COLO829 (cell line): ENCODE measurements at regions not wholly inside any gene's neighbourhood (a gene's known extent, or its start where the extent isn't known, plus 50 kb on each side); places are given as distances from the start of the nearest gene placed in this dataset.
A peak's percentile ranks its signal among the peaks of the same experiment; 100 is the strongest.

Source experiments
- DNase-seq: peaks from one replicate; pipeline ENCODE4 v3.0.0; 2012; ENCODE audit warnings: low spot score

DNA sequence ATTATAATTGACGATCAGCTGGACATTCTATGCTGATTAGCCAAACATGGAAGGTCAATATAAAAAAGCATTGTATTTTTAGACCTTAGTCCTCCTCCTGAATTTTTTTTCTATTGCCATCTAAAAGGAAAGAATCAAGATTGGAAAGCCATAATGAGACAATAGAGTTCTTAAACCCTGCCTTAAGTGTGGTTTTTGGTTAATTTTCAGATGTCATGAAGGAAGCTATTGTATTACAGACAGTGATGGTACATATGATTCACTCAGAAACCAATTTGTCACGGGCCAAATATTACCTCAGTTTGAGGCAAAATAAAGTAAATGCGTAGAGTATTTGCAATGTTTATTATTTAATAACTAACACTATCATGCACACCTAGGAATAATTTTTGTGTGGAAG is 1164.0 kb upstream of the RAG2 start:
- peak; percentile 1 for DNase-seq

DNA sequence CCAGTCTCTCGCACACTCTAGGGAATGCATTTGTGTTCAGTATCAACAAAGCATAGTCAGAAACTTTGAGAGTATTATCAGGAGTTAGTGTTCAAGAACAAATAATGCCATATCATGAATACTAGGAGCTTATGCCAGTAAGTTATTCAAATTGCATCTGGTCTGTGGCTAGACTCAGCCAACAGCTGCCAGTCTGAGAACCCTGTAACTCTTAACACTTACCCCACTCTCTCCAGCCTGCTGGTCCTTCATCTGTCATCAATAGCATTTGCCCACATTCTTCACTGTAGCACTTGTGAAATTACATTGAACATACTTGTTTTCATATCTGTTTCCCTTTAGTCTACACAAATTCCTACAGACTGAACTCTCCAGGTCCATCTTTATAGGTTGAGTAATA is 1157.5 kb upstream of the RAG2 start:
- DNase-seq, result no peak

DNA sequence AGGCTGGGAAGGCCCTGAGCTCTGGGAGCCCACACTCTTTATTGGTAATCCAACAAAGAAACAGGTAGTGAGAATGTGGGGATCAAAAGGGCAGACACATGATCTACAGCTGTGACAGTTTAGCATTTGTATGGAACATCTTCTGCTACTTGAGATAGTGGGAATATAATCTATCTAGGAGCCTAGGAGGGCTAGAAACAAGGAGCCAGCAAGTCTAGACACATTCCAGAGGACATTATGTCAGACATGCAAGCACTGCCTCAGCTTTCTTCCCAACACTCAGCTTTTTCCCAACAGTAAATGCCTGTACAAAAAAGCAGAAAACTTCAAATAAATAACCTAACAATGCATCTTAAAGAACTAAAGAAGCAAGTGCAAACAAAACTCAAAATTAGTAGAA is 1150.6 kb upstream of the RAG2 start:
- no peak for DNase-seq

DNA sequence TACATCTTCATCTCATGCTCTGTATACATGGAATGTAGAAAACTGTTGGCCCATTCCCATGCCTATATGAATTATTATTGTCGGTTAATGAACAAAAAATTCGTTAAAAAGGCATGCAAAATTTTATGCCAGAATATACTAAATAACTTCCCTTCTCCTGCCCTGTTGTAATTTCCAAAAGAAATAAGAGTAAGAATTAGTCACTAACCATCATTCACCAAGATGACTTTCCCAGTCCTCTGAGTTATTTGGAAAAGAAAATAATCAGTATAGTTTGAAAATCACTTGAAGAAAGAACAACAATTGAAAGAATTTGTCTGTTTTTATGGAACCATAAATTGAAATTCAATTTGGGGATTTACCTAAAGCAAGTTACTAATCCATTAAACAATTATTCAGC is 1149.1 kb upstream of the RAG2 start:
- DNase-seq, result no peak

DNA sequence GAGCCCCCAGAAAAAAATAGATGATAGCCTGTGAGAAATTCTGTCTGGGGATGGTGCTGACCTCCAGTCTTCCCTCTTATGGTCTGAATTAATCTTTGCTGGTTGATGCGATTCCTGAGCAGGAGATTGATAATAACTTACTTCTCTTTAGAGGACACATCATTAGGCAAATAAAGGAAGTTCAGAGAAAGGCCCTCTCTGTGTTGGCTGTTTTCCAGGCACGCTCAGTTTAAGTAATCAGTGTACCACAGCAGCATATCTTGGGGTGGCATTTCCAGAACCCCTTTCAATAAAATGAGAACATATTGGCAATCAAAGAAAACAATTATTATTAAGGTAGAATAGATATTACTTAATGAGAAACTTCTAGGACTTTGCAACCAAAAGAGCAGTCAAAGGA is 1129.3 kb upstream of the RAG2 start:
- no peak for DNase-seq

DNA sequence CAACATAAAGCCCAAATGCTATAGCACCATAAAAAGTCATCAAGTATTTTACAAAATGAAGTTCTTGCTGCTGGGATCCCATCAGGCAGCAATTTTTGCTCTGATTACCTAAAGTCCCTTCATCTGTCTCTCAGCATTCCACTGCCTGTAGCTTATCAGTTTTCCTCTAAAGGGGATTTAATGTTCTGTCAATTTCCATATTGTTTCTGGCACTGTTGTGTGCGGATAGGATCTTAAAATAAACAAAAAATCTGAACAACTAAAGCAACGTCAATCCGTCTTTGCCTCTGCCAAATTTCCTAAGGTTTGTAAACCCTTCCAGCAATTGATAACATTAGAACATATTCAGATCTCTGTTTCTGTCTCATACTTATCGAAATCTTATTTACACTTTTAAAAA is 1126.3 kb upstream of the RAG2 start:
- no peak for DNase-seq

DNA sequence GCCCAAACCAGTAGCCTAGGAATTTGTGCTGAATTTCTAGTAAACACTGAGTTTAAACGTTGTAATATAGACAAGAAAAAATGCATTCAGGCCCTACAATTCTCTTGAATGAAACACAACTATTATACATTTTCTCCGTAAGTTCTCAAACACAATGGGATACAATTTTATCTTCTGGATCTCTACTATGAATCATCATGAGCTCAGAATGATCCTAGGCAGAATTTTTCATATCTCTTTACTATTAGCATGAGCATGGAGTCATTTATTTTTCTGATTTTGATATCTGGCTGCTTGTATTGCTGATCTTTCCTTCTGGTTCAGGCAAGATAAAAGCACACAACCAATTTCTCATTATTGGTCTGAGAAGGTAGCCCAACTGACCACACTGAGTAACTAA is 1123.4 kb upstream of the RAG2 start:
- no peak for DNase-seq

DNA sequence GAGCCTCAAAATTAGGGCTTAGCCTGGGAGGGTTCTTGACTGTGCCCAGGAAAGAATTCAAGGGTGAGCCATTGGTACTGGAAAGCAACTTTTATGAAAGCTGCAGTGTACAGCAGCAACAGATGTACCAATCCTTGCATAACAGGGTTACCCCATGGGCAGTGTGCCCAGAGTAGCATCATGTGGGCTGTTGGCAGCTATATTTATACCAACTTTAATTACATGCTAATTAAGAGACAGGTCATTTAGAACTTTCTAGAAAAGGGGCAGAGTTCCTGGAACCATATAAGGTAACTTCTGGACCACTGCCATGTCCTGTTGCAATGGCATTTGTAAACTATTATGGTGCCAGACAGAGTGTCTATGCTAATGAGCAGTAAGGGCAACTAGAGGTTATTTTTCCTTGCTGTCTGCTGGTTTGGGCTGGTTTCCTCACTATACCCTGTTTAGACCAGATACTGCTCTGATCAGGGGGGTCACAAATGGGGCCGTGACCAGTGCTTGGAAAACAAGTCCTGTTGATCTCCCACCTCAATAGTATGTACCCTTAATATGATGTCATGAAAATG is 1120.5 kb upstream of the RAG2 start:
- DNase-seq, result no peak

DNA sequence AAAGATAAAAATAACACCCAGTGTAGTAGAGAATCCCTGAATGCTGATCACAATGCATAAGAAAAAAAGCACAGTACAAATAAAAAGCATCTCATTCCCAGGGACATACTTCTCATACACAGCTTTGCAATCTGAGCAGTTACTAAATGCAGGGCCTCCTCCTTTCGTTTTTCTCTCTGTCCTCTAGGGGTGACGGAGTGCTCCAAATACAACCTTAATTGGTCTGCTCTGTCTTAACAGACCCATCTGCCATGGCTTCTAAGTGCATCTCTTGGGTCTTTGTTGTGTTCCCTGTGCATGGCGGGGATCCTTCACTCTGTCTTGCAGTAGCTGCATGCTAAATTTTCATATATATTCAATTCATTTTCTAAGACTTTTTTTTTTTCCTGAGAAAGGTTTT is 1114.2 kb upstream of the RAG2 start:
- DNase-seq, result no peak

DNA sequence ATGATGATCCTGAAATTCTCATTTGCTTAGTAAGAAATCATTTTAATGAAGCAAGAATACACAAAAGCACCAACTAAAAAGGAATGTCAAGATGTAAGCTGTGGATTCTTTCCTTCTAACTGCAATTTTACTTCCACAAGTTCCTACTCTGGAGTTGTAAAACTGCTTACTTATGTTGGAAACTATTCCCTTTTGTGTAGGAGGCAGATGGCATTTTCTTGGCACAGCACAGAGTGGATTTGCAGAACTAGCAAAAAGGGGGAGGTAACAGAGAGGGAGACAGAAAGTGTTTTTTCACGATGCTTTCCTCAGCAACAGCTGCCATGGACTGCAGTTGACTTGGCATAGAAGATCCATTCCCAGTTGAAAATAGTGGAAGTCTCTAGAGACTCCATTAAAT is 1112.0 kb upstream of the RAG2 start:
- DNase-seq, result no peak

DNA sequence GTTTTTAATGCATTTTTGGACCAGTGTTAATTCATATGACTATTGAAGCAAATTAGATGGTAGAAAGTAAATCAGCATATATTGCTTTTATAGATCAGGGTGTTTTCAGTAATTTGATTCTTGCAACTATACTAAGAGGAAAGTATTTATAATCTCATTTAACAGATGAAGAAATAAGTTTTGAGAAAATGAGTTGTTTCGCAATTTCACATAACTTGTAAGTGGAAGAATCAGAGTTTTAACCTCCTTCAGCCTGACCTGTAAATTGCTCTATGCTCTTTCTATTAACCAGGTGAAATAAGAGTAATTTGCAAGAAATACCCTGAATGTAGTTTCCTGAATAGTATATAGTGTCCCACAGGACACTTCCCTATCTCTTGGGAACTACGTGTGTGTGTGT is 1106.8 kb upstream of the RAG2 start:
- no peak for DNase-seq

DNA sequence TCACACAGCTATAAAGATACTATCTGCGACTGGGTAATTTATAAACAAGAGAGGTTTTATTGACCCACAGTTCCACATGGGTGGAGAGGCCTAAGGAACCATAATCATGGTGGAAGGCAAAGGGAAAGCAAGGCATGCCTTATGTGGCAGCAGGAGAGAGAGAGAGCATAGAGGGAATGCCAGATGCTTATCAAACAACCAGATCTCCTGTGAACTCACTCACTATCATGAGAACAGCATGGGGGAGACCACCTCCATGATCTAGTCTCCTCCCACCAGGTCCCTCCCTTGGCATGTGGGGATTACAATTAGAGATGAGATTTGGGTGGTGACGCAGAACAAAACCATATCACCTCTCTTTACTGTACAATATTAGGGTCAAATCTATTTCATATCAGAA is 1101.6 kb upstream of the RAG2 start:
- no peak for DNase-seq

DNA sequence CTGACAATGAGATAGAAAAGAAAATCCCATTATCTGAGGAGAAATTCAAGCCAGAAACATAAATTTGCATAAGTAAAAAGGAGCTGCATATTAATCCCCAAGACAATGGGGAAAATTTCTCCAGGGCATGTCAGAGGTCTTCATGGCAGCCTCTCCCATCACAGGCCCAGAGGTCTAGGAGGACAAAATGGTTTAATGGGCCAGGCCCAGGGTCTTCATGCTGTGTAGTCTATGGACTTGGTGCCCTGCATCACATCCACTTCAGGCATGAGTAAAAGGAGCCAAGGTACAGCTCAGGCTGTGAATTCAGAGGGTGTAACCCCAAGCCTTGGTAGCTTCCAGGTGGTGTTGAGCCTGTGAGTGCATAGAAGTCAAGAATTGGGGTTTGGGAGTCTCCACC is 1097.2 kb upstream of the RAG2 start:
- no peak for DNase-seq

DNA sequence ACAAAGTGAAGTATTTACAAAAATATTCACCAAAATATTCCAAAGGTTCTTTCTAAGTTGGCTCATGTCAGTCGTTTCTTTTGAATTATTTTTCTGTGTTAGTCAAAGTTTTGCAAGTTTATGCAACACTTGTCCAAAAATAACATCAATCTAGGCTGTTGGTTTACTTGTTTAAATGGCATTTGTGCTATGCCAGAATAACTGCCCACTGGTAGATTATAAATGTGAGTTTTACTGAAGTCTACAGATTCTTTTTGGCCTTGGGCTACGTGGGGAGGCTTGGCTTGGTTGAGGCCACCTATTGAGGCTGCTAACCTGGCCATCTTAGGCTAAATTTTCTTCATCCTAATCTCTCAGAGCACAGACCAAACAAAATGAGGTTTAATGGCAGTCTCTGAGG is 1091.9 kb upstream of the RAG2 start:
- no peak for DNase-seq

DNA sequence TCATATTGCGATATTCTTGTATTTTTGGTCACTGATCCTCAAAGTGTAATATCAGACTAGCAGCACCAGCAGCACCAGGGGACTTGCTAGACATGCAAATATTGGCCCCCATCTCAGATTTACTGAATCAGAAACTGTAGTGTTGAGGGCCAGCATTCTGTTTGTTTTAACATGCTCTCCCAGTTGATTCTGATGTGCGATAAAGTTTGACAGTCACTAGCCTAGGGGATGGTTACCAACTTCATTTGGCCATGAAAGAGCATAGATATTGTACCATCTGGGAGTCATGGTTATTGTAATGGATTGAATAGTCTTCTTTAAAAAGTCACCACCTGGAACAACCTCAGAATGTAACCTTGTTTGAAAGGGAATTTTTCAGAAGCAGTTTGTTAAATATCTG is 1090.4 kb upstream of the RAG2 start:
- no peak for DNase-seq

DNA sequence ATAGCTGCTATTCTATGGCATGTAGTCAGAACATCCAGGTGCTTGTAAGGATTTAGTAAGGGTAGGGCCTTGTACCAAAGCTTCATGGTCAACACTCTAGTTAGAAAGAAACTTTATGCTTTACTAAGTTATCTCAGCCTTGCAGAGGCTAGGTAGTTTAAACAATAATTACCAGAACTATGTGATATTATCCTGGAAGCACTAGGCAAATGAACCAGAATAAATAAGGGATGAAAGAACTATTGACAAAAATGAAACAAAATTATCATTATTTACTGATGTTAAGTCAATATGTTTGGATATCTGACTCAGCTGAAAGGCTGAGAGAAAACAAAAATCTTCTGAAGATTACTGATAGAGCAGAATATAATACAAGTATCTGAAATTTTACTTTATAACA is 1089.1 kb upstream of the RAG2 start:
- no peak for DNase-seq

DNA sequence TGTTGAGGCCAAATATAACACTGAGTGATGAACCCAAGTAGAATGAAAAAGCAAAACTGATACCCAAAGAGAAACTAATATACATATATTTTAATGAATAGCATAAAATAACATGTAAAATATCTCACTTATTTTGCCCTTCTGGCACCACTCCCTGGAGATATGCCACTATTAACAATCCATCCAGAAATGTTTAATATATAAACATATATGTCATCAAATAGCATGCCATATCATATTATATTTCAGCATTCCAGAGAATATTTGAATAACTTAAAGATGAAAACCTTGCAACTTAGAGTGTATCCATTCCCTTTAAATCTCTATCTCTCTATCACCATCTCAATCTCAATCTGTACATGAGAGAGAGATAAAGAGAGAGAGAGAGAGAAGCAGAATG is 1073.3 kb upstream of the RAG2 start:
- DNase-seq, result no peak

DNA sequence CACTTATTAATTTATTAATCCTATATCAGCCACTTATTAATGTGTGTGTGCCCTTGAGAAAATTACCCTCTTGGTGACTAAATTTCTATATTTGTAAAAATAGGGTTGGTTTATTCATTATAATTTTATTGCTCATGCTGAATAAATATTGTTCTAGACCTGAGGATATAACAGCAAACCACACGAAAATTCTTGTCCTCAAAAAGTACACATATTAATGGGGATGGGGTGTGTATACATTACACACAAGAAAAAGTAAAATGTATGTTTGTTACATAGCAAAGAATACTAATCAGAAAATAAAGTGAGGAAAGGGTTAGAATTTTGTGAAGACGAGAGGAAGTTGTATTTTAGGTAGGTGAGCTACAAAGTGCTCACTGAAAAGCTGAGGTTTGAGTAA is 1068.9 kb upstream of the RAG2 start:
- DNase-seq, result no peak

DNA sequence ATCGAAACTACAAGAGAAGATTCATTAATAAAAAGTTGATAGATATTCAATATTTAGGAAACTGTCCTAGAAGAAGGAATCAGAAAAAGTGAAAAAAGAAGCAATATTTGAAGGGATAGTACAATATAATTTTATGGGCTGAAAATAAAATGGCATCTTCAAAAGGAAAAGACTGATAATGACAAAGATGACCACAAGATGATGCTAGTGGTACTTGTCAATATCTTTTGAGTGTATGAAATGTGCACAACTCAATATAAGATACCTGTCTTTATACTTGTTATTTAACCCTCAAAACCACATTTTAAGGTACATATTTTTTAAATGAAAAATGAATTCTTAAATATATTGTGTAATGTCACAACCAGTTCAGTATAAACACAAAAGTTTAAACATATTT is 1059.6 kb upstream of the RAG2 start:
- DNase-seq, result peak; percentile 13

DNA sequence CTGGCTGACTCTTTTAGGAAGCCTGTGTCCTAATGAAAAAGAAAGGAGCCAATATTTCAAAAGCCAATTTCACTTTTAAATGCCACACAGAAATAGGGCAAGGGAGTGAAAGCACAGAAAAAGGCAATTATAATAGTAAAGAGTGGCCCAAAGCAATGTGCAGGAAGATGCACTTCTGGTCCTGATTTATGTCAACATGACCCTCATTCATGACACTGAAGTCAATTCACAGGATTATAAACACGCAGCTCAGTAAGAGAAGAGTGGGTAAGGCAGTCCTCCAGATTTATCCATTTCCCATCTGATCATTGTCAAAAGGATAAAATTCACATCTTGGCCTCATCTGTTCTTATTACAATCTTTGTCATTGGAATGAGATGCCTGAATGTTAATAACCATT is 1049.7 kb upstream of the RAG2 start:
- DNase-seq, result no peak

DNA sequence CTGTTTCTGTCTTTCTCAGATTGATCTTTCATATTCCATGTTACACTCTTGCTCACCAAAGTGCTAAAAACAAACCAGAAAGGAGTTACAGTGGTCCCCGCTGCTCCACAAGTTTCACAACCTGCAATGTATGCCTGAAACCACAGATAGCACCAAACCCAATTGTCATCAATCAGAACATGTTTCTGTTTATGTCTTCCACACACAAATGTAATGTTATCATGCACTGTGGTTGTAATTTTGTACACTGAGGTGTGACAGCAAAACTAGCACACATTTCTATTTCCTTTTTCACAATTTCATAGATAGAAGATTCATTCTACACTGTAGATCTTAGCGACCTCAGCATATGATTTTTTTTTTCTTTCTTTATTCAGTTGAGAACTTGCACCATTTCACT is 1045.9 kb upstream of the RAG2 start:
- no peak for DNase-seq

DNA sequence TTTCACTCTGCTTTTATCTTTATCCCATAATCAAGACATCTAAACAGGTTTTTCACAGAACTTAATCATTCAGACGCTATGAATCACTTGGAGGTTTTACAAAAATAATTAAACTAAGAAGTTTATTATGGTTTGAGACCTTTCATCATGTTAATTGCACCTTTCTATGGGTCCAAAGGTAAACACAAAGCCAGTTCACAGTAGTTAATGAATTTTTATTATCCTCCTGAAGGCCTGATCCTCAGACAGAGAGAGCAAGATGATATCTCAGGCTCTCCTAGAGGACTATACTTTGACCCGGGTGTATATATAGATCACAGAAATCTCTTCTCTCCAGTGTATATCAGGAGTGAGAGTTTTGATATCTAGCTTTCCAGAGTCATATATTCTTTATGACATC is 1044.3 kb upstream of the RAG2 start:
- no peak for DNase-seq

DNA sequence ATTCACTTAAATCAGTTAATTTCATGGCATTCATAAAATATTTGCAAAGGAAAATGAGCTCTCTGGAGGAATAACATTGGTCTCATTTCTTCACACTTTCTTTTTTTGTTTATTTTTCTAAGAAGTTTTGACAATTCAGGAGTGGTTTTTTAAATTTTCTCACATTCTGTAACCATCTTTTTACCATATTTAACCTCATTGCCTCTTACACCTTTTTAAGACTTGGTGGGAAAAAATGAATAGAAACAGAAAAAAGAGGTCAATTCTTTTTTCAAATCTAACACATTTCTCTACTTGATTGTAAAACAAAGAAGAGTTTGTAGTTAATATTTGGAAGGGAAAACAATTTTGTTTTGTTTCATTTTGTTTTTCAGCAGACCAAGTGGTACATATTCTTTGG is 1034.7 kb upstream of the RAG2 start:
- DNase-seq, result no peak

DNA sequence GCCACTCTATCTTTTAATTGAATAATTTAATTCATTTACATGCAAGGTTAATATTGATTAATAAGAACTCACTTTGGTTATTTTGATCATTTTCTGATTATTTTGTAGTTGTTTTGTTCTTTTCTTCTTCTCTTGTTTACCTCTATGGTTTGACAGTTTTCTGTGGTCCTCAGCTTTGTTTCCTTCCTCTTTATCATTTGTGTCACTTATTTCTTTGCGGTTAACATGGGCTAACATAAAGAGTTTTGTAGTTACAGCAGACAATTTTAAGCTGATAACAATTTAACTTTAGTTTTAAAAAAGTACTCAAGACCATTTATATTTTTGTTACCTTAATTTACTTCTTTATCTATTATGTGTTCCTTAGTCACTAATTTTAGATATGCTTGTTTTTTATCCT is 1032.8 kb upstream of the RAG2 start:
- DNase-seq, result no peak

DNA sequence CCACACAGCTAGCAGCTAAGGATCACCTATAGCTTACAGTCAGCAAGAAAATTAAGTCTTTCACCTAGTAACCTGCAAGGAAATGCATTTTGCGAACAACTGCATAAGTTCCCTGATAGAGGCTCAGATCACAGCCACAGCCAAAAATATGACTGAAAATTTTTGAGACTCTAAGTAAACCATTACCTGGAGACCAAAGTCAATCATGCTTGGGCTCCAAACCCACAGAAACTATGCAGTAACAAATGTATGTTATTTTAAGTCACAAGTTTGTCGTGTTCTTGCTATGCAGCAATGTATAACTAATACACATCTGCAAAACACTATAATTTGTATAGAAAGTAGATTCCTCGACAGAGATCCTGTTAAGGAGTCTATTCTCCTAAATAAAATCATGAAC is 1025.7 kb upstream of the RAG2 start:
- no peak for DNase-seq
